Neutrophil (primary cell): ENCODE measurements at regions not wholly inside any gene's neighbourhood (a gene's known extent, or its start where the extent isn't known, plus 50 kb on each side); places are given as distances from the start of the nearest gene placed in this dataset.
A peak's percentile ranks its signal among the peaks of the same experiment; 100 is the strongest.

Source experiments
- H3K27ac ChIP-seq: fragments of 200-600 bp; sonication (generic); 2 replicates; pipeline ENCODE4 v1.5.1; 2016; ENCODE audit warnings: mild to moderate bottlenecking, moderate library complexity
- H3K27me3 ChIP-seq: fragments of 200-600 bp; sonication (generic); 2 replicates; pipeline ENCODE4 v1.6.0; 2016; ENCODE audit warnings: mild to moderate bottlenecking
- H3K36me3 ChIP-seq: fragments of 200-600 bp; sonication (generic); 2 replicates; pipeline ENCODE4 v1.5.1; 2017
- H3K4me1 ChIP-seq, 2 experiments: fragments of 200-600 bp in 1 of 2; sonication (generic) in 1 of 2; 1 replicate in 1 of 2; 2 replicates in 1 of 2; pipeline versions ENCODE4 v1.5.1 to v1.6.1; 2013 to 2016; ENCODE audit warnings: low read depth in 1 of 2, low read length in 1 of 2, mild to moderate bottlenecking in 1 of 2, moderate library complexity in 1 of 2; ENCODE audit not compliant: control insufficient read depth in 1 of 2, insufficient read depth in 1 of 2
- H3K4me3 ChIP-seq, 2 experiments: fragments of 200-600 bp in 1 of 2; sonication (generic) in 1 of 2; 1 replicate in 1 of 2; 2 replicates in 1 of 2; pipeline ENCODE4 v1.5.1; 2013 to 2016; ENCODE audit warnings: low read depth in 1 of 2, low read length in 1 of 2, mild to moderate bottlenecking in 1 of 2, moderate library complexity in 1 of 2
- H3K9me3 ChIP-seq: fragments of 200-600 bp; sonication (generic); 2 replicates; pipeline ENCODE4 v1.5.1; 2016
- TF ChIP-seq, protein P1 (sequence below): fragments of 200-600 bp; sonication (generic); IDR thresholded peaks from 2 replicates; pipeline ENCODE4 v1.5.1; 2016; ENCODE audit warnings: antibody characterized with exemption

DNA sequence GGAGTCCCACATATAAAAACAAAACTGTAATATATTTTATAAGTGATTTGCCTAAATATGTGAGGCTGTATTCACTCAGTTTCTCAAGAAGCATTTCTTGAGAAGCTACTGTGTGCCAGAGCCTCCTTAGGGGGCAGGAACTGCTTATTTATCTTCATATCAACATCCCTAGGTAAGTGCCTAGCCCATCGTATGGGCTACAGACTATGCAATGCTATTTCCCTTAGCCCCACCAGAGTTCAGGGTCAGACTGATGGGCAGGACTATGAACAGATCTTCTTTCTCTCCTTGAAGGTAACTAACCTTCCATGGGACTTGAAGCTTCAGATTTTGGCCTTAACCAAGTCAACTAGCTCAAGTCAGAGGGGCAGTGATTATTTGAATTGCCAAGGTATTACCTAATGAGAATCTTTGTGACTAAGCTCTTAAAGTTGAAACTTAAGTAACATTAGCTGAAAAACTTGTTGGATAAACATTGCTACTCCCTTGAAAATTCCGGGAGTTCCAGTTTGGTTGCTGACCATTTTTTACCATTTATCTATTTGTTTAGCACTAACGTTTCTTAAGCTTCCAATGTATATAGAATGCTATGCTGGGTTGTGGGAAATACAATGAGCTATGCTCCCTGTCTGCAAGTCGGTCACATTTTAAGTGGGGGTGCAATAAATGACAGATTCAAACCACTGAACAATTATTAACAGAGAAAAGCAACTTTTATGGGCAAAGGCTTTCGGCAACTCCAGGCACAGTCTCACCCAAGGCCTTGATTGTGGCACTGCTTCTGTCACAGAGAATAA, 85.2 kb downstream of the GPR88 start:
- Histone ChIP-seq H3K27me3 (no peaks in the 10 kb centered on the region), H3K36me3 (no peaks in the 10 kb centered on the region), H3K4me3 (no peak overlapping the region), H3K4me1 (peaks cover 0 to 11% of the 10 kb centered on the region in 2 experiments), H3K27ac (no peak overlapping the region), H3K9me3 (no peaks in the 10 kb centered on the region)
- TF ChIP-seq, protein P1, sequence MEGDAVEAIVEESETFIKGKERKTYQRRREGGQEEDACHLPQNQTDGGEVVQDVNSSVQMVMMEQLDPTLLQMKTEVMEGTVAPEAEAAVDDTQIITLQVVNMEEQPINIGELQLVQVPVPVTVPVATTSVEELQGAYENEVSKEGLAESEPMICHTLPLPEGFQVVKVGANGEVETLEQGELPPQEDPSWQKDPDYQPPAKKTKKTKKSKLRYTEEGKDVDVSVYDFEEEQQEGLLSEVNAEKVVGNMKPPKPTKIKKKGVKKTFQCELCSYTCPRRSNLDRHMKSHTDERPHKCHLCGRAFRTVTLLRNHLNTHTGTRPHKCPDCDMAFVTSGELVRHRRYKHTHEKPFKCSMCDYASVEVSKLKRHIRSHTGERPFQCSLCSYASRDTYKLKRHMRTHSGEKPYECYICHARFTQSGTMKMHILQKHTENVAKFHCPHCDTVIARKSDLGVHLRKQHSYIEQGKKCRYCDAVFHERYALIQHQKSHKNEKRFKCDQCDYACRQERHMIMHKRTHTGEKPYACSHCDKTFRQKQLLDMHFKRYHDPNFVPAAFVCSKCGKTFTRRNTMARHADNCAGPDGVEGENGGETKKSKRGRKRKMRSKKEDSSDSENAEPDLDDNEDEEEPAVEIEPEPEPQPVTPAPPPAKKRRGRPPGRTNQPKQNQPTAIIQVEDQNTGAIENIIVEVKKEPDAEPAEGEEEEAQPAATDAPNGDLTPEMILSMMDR, result no peak

DNA sequence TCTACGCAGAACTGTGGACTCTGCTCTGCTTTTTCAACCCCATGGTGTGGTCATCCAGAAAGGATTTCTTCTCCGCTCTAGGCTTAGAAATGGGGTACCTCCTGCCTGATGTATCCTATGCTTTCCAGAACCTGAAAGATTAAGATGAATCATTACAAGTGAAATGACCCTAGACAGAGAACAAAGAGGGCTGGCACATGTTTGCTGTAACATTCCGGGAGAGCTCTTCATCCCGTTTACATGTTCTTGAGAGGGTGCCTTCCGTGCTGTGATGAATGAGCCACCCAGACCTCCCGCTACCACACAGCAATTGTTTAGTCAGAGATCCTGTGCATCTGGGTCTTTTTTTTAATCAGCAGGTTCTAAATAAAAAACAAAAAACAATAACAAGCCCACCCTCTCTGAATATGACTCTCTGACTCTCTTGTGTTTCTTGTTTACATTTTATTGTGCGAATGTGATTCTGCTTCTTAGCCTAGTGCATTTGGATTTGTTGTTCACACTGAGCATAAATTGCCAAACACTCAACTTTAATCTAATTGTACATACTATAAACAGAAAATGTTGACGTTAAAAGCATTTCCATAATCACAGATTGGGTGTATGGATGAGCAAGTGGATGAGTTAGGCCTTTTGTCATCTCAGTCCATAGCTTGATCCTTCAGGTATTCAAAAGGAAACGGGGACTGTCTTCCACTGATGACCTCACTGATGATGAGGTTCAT, 87.1 kb downstream of the GPR88 start:
- Histone ChIP-seq H3K27ac (no peak overlapping the region), H3K4me1 (peaks cover 0 to 11% of the 10 kb centered on the region in 2 experiments), H3K4me3 (no peak overlapping the region), H3K36me3 (no peaks in the 10 kb centered on the region), H3K9me3 (no peaks in the 10 kb centered on the region), H3K27me3 (no peaks in the 10 kb centered on the region)
- TF ChIP-seq, protein P1, result no peak

DNA sequence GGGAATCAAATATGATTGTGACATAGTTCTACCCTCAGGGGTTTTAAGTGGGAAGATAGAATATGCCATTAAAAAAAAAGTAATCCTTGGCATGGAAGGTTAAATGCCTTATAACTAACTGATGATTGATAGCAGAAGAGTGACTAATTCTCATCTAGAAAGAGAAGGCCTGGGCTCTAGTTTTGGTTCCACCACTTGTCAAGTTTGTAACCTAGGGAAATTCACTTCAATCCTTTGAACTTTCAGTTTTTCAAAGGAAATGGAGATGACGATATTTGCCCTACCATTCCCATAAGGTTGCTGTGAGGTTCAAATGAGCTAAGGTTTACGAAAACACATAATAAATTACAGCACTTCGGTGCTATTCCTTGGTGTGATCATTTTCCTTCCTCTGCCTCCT, 88.5 kb downstream of the GPR88 start:
- Histone ChIP-seq H3K9me3 (no peaks in the 10 kb centered on the region), H3K27ac (no peak overlapping the region), H3K4me1 (peaks cover 0 to 11% of the 10 kb centered on the region in 2 experiments), H3K4me3 (no peak overlapping the region), H3K27me3 (no peaks in the 10 kb centered on the region), H3K36me3 (no peaks in the 10 kb centered on the region)
- TF ChIP-seq, protein P1, result no peak

DNA sequence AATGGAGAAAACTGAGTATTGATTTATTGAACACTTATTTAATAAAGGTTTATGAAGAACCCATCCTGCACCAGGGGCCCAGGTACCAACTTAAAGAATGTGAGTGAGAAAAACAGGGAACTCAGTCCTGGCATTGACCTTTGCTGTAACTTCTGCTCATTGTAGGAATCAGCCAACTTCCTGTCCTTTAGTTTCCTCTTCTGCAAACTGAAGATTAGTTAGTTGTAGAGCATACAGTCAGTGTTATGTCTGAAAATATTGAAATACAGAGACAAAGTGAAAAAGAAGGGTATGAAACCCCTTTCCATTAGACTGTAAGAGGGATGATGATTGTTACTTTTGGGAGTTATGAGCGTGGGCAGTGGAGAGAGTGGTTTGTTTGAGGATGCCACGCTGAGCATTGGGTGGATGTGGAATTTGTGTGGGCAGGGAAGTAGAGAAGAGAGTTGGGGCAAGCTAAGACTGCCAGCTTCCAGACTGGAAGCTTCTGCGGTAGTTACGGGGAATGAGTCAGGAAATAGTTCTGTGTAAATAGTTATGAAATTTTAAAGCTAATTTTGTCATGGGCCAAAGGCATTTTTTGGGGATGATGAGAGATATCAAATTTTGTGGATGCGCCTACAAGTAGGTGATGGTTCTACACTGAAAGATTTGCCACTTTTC, 89.2 kb downstream of the GPR88 start:
- peaks cover 0 to 11% of the 10 kb centered on the region in 2 experiments for H3K4me1 ChIP-seq
- TF ChIP-seq, protein P1, result no peak
- no peak overlapping the region for H3K4me3 ChIP-seq
- H3K36me3 ChIP-seq, result no peaks in the 10 kb centered on the region
- no peaks in the 10 kb centered on the region for H3K9me3 ChIP-seq
- H3K27ac ChIP-seq, result peak overlapping the region; percentile 16
- no peaks in the 10 kb centered on the region for H3K27me3 ChIP-seq

DNA sequence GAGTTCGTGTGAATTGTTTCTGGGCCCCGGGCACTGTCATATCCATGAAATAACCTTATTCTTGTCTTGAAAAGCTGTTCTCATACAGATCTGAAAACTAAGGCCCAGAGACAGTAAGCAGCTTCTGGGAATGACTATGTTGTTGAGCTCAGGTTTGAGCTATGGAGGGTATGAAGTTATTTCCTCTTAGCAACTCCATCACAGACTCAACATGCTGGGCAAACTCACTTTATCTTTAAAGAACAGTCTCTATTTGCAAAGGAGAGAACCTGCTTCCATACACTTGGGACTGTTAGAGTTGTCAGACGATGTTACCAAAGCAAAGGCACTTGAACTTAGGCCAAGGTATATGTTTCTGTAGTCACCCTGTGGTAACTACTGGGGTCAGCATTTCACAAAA, 90.0 kb downstream of the GPR88 start:
- peaks cover 0 to 11% of the 10 kb centered on the region in 2 experiments for H3K4me1 ChIP-seq
- H3K27me3 ChIP-seq, result no peaks in the 10 kb centered on the region
- TF ChIP-seq, protein P1, result no peak
- no peaks in the 10 kb centered on the region for H3K9me3 ChIP-seq
- no peak overlapping the region for H3K27ac ChIP-seq
- H3K36me3 ChIP-seq, result no peaks in the 10 kb centered on the region
- no peak overlapping the region for H3K4me3 ChIP-seq
